IPS DF 4.7 (cell line): ENCODE measurements at regions not wholly inside any gene's neighbourhood (a gene's known extent, or its start where the extent isn't known, plus 50 kb on each side); places are given as distances from the start of the nearest gene placed in this dataset.
"Not testable (repeated sequence)": the region's sequence is repeated elsewhere in the genome, so short reads cannot be mapped to it uniquely, and the experiment has no call there.

Experiments
- DNase-seq: peaks from one replicate; pipeline ENCODE4 v3.0.0-alpha.2; 2013; ENCODE audit warnings: low spot score; ENCODE audit errors: extremely low read depth

DNA sequence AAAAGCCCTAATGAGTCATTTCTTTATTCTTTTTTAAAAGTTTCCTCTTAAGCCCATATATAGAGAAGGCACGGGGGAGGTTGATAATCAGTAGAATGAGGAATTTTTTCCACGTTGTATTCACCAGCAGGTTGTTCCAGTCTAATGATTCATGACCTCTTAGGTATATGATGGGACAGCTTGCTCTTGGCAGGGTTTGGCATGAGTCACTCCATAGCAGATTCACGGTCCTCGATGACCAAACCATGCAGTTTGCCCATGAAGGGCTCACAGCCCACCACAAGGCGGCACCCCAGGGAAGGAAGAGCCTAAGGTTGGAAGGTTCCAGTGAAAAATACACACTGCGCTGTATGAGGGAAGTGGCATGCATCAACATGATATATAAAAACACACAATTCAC lies 623.8 kb upstream of the DIPK2B start:
- DNase-seq: no peak

DNA sequence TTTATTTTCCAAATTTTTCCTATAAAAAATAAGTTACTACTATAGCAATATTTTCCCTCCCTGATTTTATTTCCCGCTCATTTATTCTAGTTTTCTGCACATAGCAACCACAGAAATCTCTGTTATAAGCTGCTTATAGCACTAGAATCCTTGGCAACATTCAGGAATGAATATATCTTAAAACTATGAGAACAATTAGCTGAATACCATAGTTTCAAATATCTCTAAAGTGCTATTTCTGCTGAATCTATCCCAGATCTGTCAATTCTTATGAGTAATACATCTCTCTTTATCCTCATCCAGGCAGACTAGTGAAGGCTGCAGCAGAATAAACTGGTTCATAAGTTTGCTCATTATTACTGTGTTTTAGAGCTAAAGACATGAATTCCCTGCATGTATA lies 622.9 kb upstream of the DIPK2B start:
- DNase-seq: no peak

DNA sequence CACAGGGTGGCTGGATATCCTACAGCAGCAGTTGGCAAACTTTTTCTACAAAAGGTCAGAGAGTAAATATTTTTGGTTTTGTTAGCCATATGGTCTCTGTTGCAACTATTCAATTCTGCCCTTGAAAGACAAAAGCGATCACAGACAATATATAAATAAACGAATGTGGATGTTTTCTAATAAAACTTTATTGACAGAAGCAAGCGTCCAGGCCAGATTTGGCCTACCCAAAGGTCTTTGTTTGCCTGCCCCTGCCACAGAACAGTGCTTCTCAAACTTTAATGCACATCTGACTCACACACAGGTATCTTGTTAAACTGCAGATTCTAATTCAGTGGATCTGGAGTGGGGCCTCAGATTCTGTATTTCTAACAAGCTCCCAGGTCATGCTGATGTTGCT lies 621.4 kb upstream of the DIPK2B start:
- no peak for DNase-seq

DNA sequence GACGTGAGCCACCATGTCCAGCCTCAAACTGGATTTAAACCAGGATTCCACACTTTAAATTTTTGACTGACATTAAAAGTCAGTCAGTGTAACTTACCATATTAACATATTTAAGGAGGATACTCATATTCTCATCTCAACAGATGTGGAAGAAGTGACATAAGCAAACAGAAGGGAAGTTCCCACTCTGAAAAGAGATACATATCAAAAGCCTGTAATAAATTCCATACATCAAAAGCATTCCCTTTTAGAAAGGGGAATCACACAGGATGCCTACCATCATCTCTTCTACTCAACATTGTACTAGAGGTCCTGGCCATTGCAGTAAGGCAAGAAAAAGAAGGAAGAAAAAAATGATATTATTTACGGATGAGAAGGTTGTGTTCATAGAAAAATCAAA lies 618.2 kb upstream of the DIPK2B start:
- no peak for DNase-seq

DNA sequence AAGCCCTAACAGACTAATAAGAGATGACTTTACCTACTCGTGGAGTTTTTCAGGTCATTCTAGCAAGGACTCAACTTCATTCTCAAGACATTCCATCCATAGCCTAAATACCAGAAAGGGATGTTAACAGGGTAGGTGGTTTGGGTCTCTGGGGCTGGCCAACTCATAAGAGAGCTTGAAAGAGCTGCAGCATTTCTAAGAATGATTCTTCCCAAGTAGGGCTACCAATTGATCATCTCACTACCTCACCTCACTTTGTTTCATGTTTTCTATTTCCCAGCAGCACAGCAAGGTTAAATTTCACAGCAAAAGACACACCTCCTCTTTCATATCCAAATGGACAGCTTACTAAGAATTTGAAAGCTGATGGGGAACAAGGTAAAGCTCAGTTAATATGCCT lies 614.8 kb upstream of the DIPK2B start:
- DNase-seq: no peak

DNA sequence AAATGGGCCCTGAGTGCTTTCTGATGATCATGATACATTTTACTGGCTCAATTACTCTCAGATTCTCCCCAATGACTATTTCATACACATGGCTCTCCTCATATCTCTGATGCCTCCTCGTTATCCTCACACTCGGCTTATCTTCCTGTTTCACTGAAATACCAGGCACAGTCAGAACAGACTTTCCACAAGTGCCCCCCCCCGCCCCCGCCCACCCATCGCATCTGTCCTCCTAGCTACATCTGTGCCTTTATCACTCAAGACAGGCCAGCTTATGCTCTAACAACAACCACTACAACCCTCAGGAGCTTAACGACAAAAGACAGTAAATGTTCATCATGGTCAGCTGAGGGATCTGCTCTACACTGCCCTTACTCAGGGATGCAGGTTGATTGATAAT lies 610.6 kb upstream of the DIPK2B start:
- no peak for DNase-seq

DNA sequence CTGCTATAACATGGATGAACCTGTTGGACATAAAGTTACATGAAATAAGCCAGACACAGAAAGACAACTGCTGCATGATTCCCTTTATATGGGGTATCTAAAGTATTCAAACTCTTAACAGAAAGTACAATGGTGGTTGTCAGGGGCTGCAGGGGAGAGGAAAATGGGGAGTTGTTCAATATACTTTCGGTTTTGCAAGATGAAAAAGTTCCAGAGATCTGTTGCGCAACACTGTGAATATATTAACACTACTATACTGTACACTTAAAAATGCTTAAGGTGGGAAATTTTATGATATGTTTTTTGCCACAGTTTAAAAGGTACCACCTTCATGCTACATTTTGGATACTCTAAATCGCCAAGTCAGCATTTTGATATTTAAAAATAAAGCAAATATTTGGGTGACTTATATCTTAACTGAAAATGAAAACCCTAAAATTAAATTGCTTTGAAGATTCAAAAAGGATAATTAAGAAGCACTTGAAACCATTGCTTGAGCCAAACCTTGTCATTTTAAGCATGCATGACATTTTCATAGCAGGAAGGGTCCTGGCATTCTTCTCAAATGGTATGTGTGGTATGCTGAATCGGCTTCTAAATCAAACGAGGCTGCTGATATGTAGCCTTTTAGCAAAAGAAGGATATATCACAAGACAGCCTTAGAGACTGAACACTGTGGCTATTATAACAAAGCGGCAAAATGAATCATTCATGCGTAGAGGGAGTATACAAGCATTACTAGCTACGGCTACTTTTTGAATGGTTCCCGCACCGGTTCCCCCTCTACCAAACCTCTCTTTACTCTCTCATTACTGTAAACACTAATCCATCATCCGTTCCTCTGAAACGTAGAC lies 607.1 kb upstream of the DIPK2B start:
- DNase-seq: no peak

DNA sequence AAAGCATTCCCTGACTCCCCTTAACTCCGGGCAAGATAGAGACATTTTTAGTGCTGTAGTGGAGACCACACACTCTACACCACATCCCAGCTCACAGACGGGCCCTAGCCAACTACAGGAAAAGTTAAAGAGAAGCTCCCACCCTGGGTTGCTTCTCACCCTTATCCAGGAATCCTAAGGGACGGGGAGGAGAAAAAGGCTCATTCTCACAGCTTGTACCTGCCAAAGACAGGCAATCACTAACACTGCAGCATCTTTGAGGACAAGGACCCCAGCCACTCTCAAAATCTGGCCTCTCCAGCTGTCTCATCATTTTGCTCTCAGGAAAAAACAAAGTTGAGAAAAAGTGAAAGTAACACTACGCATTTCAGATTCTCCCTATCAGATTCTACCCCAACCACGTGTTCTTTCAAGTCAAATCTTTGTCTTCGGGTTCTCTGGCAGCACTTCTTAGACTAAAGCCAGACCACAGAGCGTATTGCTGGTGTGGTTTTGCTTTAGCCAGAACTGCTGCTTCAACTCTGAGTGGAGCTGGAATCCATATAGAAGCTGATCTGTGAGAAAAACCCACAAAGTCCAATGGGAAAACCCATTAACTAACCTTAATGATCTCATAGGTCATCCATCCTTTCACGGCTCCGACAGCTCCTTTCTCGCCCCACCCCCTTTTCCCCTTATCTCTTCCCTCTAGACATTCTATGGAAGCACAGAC lies 605.9 kb upstream of the DIPK2B start:
- no peak for DNase-seq

DNA sequence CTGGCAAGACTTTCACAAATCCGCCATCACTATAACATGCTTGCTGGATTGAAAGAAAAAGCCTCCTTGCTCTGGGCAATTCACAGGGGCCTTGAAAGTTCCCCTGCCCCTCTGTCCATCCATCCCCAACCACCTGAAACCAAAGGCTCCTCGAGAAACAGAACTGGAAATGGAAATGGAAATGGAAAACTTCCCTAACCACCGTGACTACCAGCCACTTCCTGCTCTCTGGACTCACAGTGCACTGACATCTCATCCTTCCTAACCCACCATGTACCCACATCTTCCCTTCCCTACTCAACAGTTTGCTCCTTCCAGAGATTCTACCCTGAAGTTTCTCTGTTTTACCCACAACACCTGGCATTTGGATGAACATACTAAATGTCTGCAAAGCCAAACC lies 603.6 kb upstream of the DIPK2B start:
- DNase-seq: no peak

DNA sequence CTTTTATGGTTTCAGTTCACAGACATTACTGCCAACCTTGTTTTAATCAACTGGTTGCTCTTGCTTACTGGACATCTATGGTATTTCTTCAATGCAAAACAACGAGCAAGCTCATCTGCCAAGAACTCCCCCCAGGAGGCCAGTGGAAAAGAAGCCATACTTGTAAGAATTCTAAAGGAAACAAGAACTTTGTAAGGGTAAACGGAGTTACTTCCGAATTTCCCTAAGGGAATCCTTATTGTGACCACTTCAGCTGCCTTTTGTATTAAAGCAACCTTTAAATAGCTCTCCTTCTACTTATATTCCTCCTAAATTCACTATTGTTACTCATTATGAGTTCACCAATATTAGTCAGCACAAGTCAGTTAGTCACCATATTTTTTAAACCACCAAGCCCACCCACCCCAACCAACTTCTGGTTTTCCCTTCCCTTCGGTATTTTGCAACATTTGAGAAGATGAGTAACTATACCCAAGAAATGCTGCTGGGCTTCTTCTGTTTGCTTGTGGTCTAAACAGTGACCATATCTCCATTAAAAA lies 602.8 kb upstream of the DIPK2B start:
- DNase-seq: no peak

DNA sequence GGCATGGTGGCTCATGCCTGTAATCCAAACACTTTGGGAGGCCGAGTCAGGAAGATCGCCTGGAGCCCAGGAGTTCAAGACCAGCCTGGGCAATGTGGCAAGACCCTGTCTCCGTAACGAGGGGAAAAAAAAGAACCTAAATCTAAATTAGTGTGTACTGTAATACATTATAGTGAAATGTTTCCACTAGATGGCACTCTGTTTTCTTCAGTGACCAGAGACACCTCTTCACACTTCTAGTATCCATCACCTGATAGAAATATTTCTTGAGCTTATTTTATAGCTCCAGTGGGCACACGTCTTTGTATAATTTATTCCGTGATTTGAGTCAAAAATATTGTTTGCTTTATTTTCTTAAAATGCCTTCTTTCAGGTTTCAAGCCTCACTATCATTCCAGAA lies 600.9 kb upstream of the DIPK2B start:
- no peak for DNase-seq

DNA sequence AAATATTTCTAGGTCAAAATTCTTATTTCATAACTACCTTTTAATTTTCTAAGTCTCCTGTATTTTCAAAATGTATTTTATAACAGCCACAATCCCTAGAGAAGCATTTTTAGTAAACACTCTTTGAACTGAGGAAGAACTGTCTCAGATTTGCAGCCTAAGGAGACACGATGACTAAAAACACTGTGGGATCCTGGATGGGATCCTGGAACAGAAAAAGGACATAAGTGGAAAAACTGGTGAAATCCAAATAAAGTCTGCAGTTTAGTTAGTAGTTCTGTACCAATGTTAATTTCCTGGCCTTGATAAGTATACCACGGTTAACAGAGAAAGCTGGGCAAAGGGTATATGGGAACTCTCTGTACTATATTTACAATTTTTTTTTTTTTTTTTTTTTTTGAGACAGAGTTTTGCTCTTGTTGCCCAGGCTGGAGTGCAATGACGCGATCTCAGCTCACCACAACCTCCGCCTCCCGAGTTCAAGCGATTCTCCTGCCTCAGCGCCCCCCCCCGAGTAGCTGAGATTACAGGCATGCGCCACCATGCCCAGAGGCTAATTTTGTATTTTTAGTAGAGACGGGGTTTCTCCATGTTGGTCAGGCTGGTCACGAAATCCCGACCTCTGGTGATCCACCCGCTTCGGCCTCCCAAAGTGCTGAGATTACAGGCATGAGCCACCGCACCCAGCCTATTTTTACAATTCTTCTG lies 600.2 kb upstream of the DIPK2B start:
- DNase-seq: not testable (repeated sequence)

DNA sequence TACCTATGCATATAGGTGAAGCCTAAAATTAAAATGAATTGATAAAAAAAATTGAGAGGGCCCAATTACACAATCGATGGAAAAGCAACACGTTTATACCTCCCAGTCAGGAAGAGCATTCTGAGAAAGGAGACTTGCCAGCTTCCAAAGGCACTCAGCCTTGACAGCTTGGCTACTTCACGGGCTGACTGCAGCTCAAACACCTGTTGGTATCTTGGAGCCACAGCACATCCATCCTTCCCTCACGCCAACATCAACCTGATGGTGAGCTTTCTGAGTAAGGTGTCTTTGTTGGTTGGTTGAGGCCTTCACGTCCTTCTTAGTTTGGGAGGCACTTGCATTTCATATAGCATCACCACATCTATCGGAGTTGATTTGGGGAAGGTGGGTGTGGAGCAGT lies 598.9 kb upstream of the DIPK2B start:
- no peak for DNase-seq

DNA sequence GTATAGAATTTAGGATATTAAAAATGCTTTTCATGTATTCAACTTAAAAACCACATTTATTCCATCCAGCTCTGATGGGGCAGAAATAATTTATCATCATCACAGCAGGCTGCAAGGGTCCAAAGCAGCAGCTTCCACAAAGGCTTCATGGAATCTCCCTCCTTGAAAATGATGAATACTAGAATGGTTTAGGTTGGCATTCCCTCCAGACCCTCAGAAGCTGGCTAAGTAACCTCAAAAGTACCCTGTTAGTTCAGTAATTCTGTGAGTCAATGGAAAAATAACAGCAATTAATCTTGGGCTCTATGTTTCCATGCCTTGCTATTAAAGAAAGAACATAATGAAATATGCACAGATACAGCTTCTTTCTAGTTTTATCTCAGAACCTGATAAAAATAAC lies 594.9 kb upstream of the DIPK2B start:
- no peak for DNase-seq

DNA sequence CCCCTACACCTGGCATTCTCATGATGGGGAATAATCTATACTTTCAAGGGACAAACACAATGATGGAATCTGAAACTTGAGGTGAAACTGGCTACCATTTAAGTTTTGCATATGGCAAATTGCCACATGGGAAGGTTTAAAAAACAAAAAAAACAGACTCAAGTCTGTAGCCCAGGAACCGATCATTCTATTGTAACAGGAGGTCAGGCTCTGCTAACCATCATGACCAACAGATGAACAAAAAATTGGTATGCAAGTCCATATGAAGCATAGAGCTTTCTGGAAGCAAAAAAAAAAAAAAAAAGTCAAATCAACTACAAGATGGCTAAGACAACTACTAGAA lies 594.3 kb upstream of the DIPK2B start:
- no peak for DNase-seq

DNA sequence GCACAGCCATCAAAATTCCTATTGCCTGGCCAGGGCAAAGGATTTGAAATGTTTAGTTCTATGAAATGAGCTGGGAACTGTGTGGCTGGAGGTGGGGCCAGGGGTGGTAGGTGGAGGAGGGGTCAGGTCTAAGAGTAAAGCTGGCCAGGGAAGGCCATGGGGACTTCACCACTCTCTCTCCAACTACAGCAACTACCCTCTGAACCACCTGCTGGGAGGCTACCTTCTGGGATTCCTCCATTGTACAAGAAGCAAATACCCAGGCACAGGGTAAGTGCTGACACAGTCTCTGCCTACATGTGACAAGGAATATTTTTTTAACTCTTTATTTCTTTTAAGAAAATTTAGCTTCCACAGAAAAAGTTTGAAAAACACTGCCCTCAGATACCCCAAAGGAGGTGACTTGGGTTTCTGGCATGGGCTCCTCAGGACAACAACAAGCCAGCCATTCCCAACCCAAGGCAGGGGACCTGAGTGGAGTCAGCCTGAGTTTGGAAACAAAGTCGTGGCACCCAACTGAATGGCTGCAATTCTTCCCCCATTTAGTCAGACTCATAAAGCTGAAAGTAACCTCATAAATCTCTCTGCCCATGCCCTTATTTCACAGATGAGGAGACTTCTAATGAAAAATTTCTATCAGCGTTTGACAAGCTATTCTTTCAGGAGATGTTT lies 593.8 kb upstream of the DIPK2B start:
- DNase-seq: no peak

DNA sequence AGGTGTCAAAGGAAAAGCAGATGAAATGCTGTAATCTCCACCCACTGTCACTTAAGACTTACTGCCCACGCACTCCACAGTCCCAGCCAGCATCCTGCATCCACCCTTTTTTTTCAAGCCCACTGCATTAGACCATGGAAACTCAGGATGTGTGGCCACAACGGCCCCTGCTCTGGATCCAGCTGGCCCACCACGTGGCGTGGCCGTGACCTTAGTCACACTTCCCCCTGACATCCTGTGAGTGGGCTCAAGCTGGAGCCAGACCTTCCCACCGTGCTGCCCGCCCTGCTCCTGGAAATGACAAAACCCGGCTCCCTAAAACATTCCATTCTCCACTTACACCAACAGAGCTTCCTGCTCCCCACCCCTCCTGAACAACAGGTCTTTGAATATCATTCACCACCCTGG lies 588.3 kb upstream of the DIPK2B start:
- DNase-seq: no peak

DNA sequence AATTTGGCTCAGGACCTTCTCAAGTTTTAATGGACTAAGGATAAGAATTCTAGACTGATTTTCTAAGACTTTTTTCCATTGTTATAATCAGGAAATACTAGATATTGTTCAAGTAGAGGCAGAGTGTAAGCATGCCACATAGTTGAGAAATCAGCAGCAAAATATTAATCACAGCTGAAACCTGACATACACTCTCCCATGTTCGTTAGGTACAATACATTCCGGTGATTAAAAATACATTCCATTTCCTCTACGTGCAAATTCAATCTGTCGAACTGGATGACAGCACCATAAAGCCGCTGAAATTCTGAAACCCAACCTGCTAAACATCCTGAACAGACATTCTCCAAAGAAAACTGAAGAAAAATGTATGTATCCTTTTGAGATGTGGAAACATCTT lies 587.6 kb upstream of the DIPK2B start:
- no peak for DNase-seq

DNA sequence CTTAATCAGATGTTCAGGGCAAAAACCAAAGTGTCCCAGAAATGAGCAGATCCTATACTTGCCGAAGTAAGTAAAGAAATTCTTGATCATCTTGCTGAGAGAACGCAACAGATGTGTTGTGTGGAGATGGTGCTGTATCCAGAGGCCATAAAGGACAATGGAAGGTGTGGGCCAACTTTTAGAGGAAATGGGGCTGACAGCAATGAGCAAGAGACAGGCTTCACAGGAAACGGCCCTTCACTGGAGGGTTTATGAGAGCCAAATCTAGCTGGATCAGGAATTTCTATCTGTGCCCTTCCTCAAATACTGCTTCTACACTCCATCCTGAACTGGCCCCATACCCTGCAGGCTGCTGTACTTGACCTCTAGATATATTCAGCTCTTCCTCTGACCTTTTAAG lies 583.9 kb upstream of the DIPK2B start:
- no peak for DNase-seq

DNA sequence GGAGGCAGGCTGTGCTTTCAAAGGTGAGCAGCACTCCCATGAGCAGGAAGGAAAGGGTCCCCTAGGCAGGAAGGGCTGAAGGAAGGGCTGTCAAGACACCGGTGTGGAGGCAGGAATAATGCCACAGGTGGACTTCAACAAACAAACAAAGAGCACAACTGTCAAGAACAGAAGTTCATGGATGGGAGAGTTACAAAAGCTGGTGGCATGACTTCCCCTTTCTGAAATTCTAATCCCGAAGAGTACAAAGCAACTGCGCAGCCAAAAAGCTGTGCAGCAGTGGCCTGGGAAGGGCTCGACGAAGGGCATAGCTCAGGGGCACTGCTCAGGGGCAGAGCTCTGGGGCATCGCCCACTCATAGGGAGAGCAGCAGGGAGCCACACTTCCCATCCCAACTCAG lies 582.3 kb upstream of the DIPK2B start:
- DNase-seq: no peak

DNA sequence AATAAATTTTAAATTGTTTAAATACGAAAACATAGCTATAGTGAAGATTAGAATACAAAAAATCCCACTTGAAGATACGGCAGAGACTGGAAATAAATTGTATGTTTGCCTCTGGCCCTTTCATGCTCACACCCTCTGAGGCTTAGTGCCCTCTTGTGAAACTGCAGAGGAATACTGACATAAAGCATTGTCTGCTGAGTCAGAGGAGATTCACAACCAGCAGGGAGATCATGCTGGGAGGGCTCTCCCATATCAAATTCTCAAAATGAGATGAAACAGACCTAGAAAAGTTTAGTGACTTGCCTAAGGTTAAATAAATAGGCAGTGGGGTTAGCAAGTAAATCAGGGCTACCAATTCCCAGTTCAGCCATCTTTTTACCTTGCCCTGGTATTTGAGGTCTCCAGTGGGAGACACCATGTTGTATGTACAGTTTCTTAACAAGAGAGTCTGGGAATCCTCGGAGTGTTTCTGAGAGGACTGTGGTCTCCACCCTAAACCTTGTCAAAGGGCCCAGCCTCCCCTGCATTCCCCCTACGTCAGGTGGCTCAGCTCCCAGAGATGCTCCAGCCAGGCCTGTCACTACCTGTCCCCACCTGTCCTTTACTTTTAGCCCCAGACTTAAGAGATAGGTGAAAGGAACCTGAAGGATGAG lies 581.4 kb upstream of the DIPK2B start:
- DNase-seq: no peak
